B cell (primary cell): ENCODE measurements at regions not wholly inside any gene's neighbourhood (a gene's known extent, or its start where the extent isn't known, plus 50 kb on each side); places are given as distances from the start of the nearest gene placed in this dataset. TPM values are rescaled to one million over a fixed set of nuclear protein-coding genes. Genes with fewer than 3 reads are reported as not detected.

ENCODE experiments used
- ATAC-seq: fragments of 200-7000 bp; cut with Tn5 transposase; one replicate; pipeline ENCODE4 v1.10.0; 2021; ENCODE audit warnings: low read depth, mild to moderate bottlenecking, moderate number of reproducible peaks, moderate library complexity
- CTCF ChIA-PET: fragments of 350-600 bp; sonication (Branson Sonifier 250); formaldehyde crosslinking; loops from one replicate; lab custom pipeline; 2021; ENCODE audit warnings: antibody characterized with exemption, inconsistent platforms; lab: Charles Lee
- POLR2A ChIA-PET: fragments of 350-600 bp; sonication (Branson Sonifier 250); formaldehyde crosslinking; loops from one replicate; lab custom pipeline; 2021; ENCODE audit warnings: antibody characterized with exemption; lab: Charles Lee
- DNase-seq: peaks from one replicate; pipeline ENCODE4 v3.0.0; 2013
- H2AFZ ChIP-seq: 2 replicates; pipeline ENCODE4 v1.6.1; 2012; ENCODE audit warnings: mild to moderate bottlenecking, low read depth, low read length; ENCODE audit not compliant: insufficient read depth, poor library complexity, severe bottlenecking
- H3K27ac ChIP-seq, 2 donors: 1 replicate in 1 of 2; 2 replicates in 1 of 2; pipeline ENCODE4 v1.5.1; 2012 to 2013; ENCODE audit warnings: low read length in 2 of 2, mild to moderate bottlenecking in 2 of 2, moderate library complexity in 1 of 2
- H3K27me3 ChIP-seq, 4 experiments: fragments of 200-600 bp in 1 of 4; sonication (generic) in 1 of 4; replicated peaks in 1 of 4; 1 replicate in 2 of 4; 2 replicates in 2 of 4; pipeline versions ENCODE4 v1.6.1 to v1.7.0; 2013 to 2016; ENCODE audit warnings: low read length in 3 of 4, mild to moderate bottlenecking in 2 of 4, mixed read lengths in 1 of 4, moderate library complexity in 1 of 4; ENCODE audit not compliant: insufficient read depth in 4 of 4, control insufficient read depth in 3 of 4; ENCODE audit errors: control extremely low read depth in 1 of 4
- H3K36me3 ChIP-seq, 2 experiments: replicated peaks in 1 of 2; 1 replicate in 1 of 2; 2 replicates in 1 of 2; pipeline versions ENCODE4 v1.6.1 to v1.7.1; 2013; ENCODE audit warnings: low read length in 1 of 2; ENCODE audit not compliant: insufficient read depth in 2 of 2, control insufficient read depth in 1 of 2; ENCODE audit errors: control extremely low read depth in 1 of 2, extremely low read depth in 1 of 2
- H3K4me1 ChIP-seq, 2 donors: fragments of 200-600 bp in 1 of 2; sonication (generic) in 1 of 2; 1 replicate in 1 of 2; 2 replicates in 1 of 2; pipeline versions ENCODE4 v1.5.1 to v1.6.1; 2013 to 2017; ENCODE audit warnings: low read length in 2 of 2; ENCODE audit not compliant: control insufficient read depth in 2 of 2, insufficient read depth in 2 of 2
- H3K4me2 ChIP-seq: replicated peaks from 2 replicates; pipeline ENCODE3; 2012; ENCODE audit warnings: mild to moderate bottlenecking, low read depth, low read length; ENCODE audit not compliant: poor library complexity, severe bottlenecking
- H3K4me3 ChIP-seq, 5 experiments: fragments of 200-600 bp in 1 of 5; sonication (generic) in 1 of 5; 1 replicate in 3 of 5; 2 replicates in 2 of 5; pipeline versions ENCODE4 v1.5.1 to v1.7.0; 2011 to 2016; ENCODE audit warnings: low read length in 4 of 5, mild to moderate bottlenecking in 4 of 5, low read depth in 2 of 5, control low read depth in 1 of 5, moderate library complexity in 1 of 5; ENCODE audit not compliant: insufficient read depth in 1 of 5; ENCODE audit errors: control extremely low read depth in 1 of 5, extremely low read depth in 1 of 5
- H3K79me2 ChIP-seq: fragments of 200-600 bp; sonication (generic); one replicate; pipeline ENCODE4 v1.6.0; 2016; ENCODE audit warnings: low read length; ENCODE audit not compliant: control insufficient read depth, insufficient read depth
- H3K9ac ChIP-seq: fragments of 200-600 bp; sonication (generic); 2 replicates; pipeline ENCODE4 v1.6.1; 2017; ENCODE audit warnings: mild to moderate bottlenecking, low read length, moderate library complexity
- H3K9me3 ChIP-seq, 3 donors: one replicate each; pipeline versions ENCODE4 v1.6.1 to v1.7.1; 2013; ENCODE audit warnings: low read length in 2 of 3; ENCODE audit not compliant: control insufficient read depth in 2 of 3, insufficient read depth in 1 of 3; ENCODE audit errors: control extremely low read depth in 1 of 3
- H4K20me1 ChIP-seq: 2 replicates; pipeline ENCODE4 v1.6.0; 2012; ENCODE audit warnings: mild to moderate bottlenecking, low read length; ENCODE audit not compliant: insufficient read depth, control insufficient read depth, poor library complexity, severe bottlenecking
- H3K27ac Mint-ChIP-seq: one replicate; pipeline ENCODE4 v1.8.0; 2021; ENCODE audit warnings: mixed read lengths
- H3K27me3 Mint-ChIP-seq: one replicate; pipeline ENCODE4 v1.8.0; 2021; ENCODE audit warnings: mixed read lengths
- H3K4me1 Mint-ChIP-seq: one replicate; pipeline ENCODE4 v1.8.0; 2021; ENCODE audit warnings: mixed read lengths
- H3K4me3 Mint-ChIP-seq: one replicate; pipeline ENCODE4 v1.8.0; 2021; ENCODE audit warnings: mixed read lengths
- H3K9me3 Mint-ChIP-seq: one replicate; pipeline ENCODE4 v1.8.0; 2022; ENCODE audit warnings: mixed read lengths; ENCODE audit not compliant: insufficient read depth
- CTCF ChIP-seq: fragments of 200-600 bp; IDR thresholded peaks from one replicate; pipeline ENCODE4 v1.8.0; 2022; ENCODE audit warnings: antibody characterized with exemption, mild to moderate bottlenecking
- EZH2 ChIP-seq: IDR thresholded peaks from 2 replicates; pipeline ENCODE4 v1.6.1; 2012; ENCODE audit warnings: borderline replicate concordance, low read depth, mild to moderate bottlenecking, moderate library complexity, low read length; ENCODE audit not compliant: insufficient read depth, poor library complexity, severe bottlenecking
- WGBS: methylation state at CpG from one replicate; pipeline ENCODE4 v1.1.5; 2013; ENCODE audit warnings: missing lambda C conversion rate; ENCODE audit not compliant: insufficient coverage; 5-methylcytosine and 5-hydroxymethylcytosine counted together
- intact Hi-C: fragments of 100-400 bp; cut with micrococcal nuclease; formaldehyde crosslinking; loops from one replicate; pipeline ENCODE4 v1.10.0; 2022
- small RNA-seq: library from RNA; depleted of rRNA; stranded (forward); fragments of <200 nt; gene quantifications from one replicate; pipeline ENCODE3, GENCODE V24; 2012; ENCODE audit warnings: low replicate concordance, low read depth; ENCODE audit not compliant: insufficient read length

- ChIA-PET CTCF (interaction anchor here (1.4 to 1.5 kb wide), 2 partner anchors 11 to 104 kb away, joined by 3 to 4 read pairs; no protein-coding TSS in a partner anchor), POLR2A (no interaction called here)
- intact Hi-C loops, result no loop called here
- 82% methylated on average over 2 of the region's 5 CpGs for WGBS
- H3K4me1 Mint-ChIP-seq, result no peaks in the 10 kb centered on the region
- Histone ChIP-seq H3K4me1 (no peaks in the 10 kb centered on the region), H3K79me2 (no peaks in the 10 kb centered on the region), H3K27me3 (no peaks in the 10 kb centered on the region), H3K4me3 (no peak overlapping the region), H3K4me2 (no peak overlapping the region), H3K27ac (no peak overlapping the region), H4K20me1 (no peaks in the 10 kb centered on the region), H3K9me3 (no peaks in the 10 kb centered on the region), H3K9ac (no peak overlapping the region), H2AFZ (no peak overlapping the region), H3K36me3 (no peaks in the 10 kb centered on the region)
- H3K4me3 Mint-ChIP-seq, result no peak overlapping the region
- no peak for DNase-seq
- ATAC-seq, result no peak
- H3K27ac Mint-ChIP-seq, result no peak overlapping the region
- no peaks in the 10 kb centered on the region for H3K27me3 Mint-ChIP-seq
- H3K9me3 Mint-ChIP-seq, result no peaks in the 10 kb centered on the region
- TF ChIP-seq CTCF (no peak), EZH2 (no peak)
These were observed 49.7 kb upstream of the ELOVL5 start for GRCh38 chr6:53398247-53399026.

Small RNA genes in the stretch of these regions (small RNA-seq; reads per million reads assigned to genes)
- not detected for gene NANOGP3
